OCI-LY1 (cell line): ENCODE measurements at regions not wholly inside any gene's neighbourhood (a gene's known extent, or its start where the extent isn't known, plus 50 kb on each side); places are given as distances from the start of the nearest gene placed in this dataset.

ENCODE experiments used
- H2AFZ ChIP-seq: fragments of 200-600 bp; sonication (generic), shearing (Covaris generic); 2 replicates; pipeline ENCODE4 v1.6.0; 2014; ENCODE audit warnings: antibody characterized with exemption, mild to moderate bottlenecking, low read length
- H3F3A ChIP-seq: fragments of 200-600 bp; sonication (generic), shearing (Covaris generic); 2 replicates; pipeline ENCODE4 v1.6.0; 2014; ENCODE audit warnings: mild to moderate bottlenecking, antibody characterized with exemption, low read length, moderate library complexity; ENCODE audit not compliant: insufficient read depth
- H3K27ac ChIP-seq: fragments of 200-600 bp; sonication (generic); 2 replicates; pipeline ENCODE4 v1.5.1; 2014; ENCODE audit warnings: low read length, mixed run types, mild to moderate bottlenecking, low read depth; ENCODE audit not compliant: poor library complexity, severe bottlenecking
- H3K27me3 ChIP-seq: fragments of 200-600 bp; sonication (generic); 2 replicates; pipeline ENCODE4 v1.6.0; 2014; ENCODE audit warnings: antibody characterized with exemption, mild to moderate bottlenecking, low read length, moderate library complexity; ENCODE audit not compliant: insufficient read depth
- H3K36me3 ChIP-seq: fragments of 200-600 bp; sonication (generic); 2 replicates; pipeline ENCODE4 v1.6.1; 2014; ENCODE audit warnings: mild to moderate bottlenecking, antibody characterized with exemption, low read length, moderate library complexity, mixed read lengths; ENCODE audit not compliant: insufficient read depth
- H3K4me1 ChIP-seq: fragments of 200-600 bp; sonication (generic); 2 replicates; pipeline ENCODE4 v1.5.1; 2014; ENCODE audit warnings: mild to moderate bottlenecking, low read length, moderate library complexity; ENCODE audit not compliant: insufficient read depth, severe bottlenecking
- H3K4me2 ChIP-seq: fragments of 200-600 bp; sonication (generic), shearing (Covaris generic); 2 replicates; pipeline ENCODE4 v1.6.1; 2014; ENCODE audit warnings: low read length
- H3K4me3 ChIP-seq: fragments of 200-600 bp; sonication (generic); 2 replicates; pipeline ENCODE4 v1.5.1; 2014; ENCODE audit warnings: low read length, low read depth, mild to moderate bottlenecking, mixed read lengths; ENCODE audit not compliant: poor library complexity, severe bottlenecking
- H3K79me2 ChIP-seq: fragments of 200-600 bp; shearing (Covaris generic); 2 replicates; pipeline ENCODE4 v1.6.1; 2016; ENCODE audit warnings: mixed run types, low read length, mixed read lengths; ENCODE audit not compliant: insufficient read depth
- H3K9ac ChIP-seq: fragments of 200-600 bp; sonication (generic), shearing (Covaris generic); 2 replicates; pipeline ENCODE4 v1.6.1; 2014; ENCODE audit warnings: mild to moderate bottlenecking, low read length, mixed read lengths
- H3K9me2 ChIP-seq: fragments of 200-600 bp; sonication (generic), shearing (Covaris generic); 2 replicates; pipeline ENCODE4 v1.6.1; 2014; ENCODE audit warnings: low read depth, mild to moderate bottlenecking, low read length, mixed read lengths
- H3K9me3 ChIP-seq: fragments of 200-600 bp; shearing (Covaris generic); 2 replicates; pipeline ENCODE4 v1.6.1; 2014; ENCODE audit warnings: low read length, mixed read lengths
- H4K20me1 ChIP-seq: fragments of 200-600 bp; sonication (generic), shearing (Covaris generic); 2 replicates; pipeline ENCODE4 v1.6.0; 2016; ENCODE audit warnings: mild to moderate bottlenecking, low read length; ENCODE audit not compliant: insufficient read depth
- EZH2 ChIP-seq: fragments of 200-600 bp; sonication (generic), shearing (Covaris generic); IDR thresholded peaks from 2 replicates; pipeline ENCODE4 v1.8.0; 2017; ENCODE audit warnings: borderline replicate concordance, mixed run types, mild to moderate bottlenecking, antibody characterized with exemption, low read length, moderate library complexity, mixed read lengths
- TF ChIP-seq, protein P1 (sequence below): fragments of 200-600 bp; sonication (generic), shearing (Covaris generic); IDR thresholded peaks from 2 replicates; pipeline ENCODE4 v1.5.1; 2017; ENCODE audit warnings: mild to moderate bottlenecking, antibody characterized with exemption, low read length, moderate library complexity, mixed read lengths

DNA sequence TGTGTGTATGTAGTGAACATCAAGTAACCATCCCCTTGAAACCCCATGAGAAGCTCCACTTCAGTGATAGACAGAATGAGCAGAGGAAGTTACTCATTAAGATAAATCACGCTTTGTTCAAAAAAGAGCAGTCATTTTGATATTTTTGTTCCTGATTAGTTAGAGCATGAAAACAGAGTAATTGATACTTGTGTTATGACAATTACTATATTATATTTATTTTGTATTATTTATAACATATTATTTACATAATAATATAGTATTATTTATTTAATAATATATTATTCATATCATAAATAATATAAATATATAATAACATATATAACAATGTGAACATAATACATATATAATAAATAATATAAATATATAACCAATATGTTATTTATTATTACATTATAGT is 580.9 kb downstream of the SOX5 start:
- Histone ChIP-seq H3K9me3 (no peaks in the 10 kb centered on the region), H3K9me2 (no peaks in the 10 kb centered on the region), H3K36me3 (no peaks in the 10 kb centered on the region), H3K79me2 (no peaks in the 10 kb centered on the region), H3K4me3 (no peak overlapping the region), H3K9ac (no peak overlapping the region), H2AFZ (no peak overlapping the region), H3K27me3 (no peaks in the 10 kb centered on the region), H3K27ac (no peak overlapping the region), H3F3A (no peaks in the 10 kb centered on the region), H3K4me1 (no peaks in the 10 kb centered on the region), H4K20me1 (no peaks in the 10 kb centered on the region), H3K4me2 (no peak overlapping the region)
- TF ChIP-seq EZH2, result no peak
- TF ChIP-seq, protein P1, sequence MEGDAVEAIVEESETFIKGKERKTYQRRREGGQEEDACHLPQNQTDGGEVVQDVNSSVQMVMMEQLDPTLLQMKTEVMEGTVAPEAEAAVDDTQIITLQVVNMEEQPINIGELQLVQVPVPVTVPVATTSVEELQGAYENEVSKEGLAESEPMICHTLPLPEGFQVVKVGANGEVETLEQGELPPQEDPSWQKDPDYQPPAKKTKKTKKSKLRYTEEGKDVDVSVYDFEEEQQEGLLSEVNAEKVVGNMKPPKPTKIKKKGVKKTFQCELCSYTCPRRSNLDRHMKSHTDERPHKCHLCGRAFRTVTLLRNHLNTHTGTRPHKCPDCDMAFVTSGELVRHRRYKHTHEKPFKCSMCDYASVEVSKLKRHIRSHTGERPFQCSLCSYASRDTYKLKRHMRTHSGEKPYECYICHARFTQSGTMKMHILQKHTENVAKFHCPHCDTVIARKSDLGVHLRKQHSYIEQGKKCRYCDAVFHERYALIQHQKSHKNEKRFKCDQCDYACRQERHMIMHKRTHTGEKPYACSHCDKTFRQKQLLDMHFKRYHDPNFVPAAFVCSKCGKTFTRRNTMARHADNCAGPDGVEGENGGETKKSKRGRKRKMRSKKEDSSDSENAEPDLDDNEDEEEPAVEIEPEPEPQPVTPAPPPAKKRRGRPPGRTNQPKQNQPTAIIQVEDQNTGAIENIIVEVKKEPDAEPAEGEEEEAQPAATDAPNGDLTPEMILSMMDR, result no peak

DNA sequence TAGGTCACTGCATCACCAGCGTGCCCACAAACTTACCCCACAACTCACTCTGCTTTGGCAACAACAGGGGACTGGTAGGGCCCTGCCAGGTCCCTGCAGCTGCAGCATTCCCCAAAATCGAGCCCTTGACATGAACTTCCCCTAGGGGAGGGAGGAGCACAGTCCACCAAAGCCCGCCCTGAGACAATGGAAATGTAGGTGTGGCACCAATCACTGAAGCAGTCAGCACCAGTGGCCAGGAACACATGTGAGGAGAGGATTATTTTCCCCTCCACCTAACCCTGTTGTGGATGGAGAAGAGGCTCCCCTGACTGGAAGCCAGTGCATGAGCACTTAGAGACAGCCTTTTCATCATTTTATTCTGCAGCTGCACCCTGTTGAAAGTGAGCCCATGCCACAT is 573.8 kb downstream of the SOX5 start:
- no peaks in the 10 kb centered on the region for H4K20me1 ChIP-seq
- no peaks in the 10 kb centered on the region for H3K79me2 ChIP-seq
- no peak overlapping the region for H3K9ac ChIP-seq
- no peaks in the 10 kb centered on the region for H3K27me3 ChIP-seq
- H3K36me3 ChIP-seq, result no peaks in the 10 kb centered on the region
- no peaks in the 10 kb centered on the region for H3F3A ChIP-seq
- H3K27ac ChIP-seq, result no peak overlapping the region
- H3K4me1 ChIP-seq, result no peaks in the 10 kb centered on the region
- no peaks in the 10 kb centered on the region for H3K9me3 ChIP-seq
- H2AFZ ChIP-seq, result no peak overlapping the region
- H3K9me2 ChIP-seq, result no peaks in the 10 kb centered on the region
- no peak overlapping the region for H3K4me2 ChIP-seq
- no peak for TF ChIP-seq EZH2
- TF ChIP-seq, protein P1, result no peak
- H3K4me3 ChIP-seq, result no peak overlapping the region

DNA sequence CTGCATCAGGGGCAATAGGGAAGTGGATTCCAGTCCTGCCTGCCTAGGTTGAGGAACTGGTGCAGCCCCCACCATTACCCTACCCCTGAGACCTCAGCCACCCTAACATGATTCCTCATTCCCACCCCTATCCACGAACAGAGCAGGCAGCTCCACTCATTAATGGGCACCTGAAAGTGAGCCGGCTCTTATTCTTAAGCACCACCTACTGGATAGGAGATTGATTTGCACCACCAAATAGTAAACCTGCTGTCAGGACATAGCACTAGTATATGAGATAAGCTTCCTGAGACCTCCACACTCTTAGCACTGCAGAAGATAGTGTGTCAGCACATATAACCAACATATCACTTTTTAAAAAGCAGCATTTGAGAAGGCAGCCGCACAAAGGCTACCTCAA is 573.2 kb downstream of the SOX5 start:
- Histone ChIP-seq H3K9me3 (no peaks in the 10 kb centered on the region), H3K9ac (no peak overlapping the region), H3F3A (no peaks in the 10 kb centered on the region), H4K20me1 (no peaks in the 10 kb centered on the region), H3K27me3 (no peaks in the 10 kb centered on the region), H3K9me2 (no peaks in the 10 kb centered on the region), H3K4me1 (no peaks in the 10 kb centered on the region), H3K4me3 (no peak overlapping the region), H3K4me2 (no peak overlapping the region), H2AFZ (no peak overlapping the region), H3K27ac (no peak overlapping the region), H3K79me2 (no peaks in the 10 kb centered on the region), H3K36me3 (no peaks in the 10 kb centered on the region)
- TF ChIP-seq EZH2, result no peak
- TF ChIP-seq, protein P1, result no peak; the same call in 1 of the 2 replicates
